Keratinocyte (primary cell): ENCODE measurements at regions not wholly inside any gene's neighbourhood (a gene's known extent, or its start where the extent isn't known, plus 50 kb on each side); places are given as distances from the start of the nearest gene placed in this dataset.

ENCODE experiments used
- DNase-seq: peaks from one replicate; pipeline ENCODE4 v3.0.0-alpha.2; 2011; ENCODE audit warnings: low read depth, missing footprints, low spot score
- FAIRE-seq: peaks from 2 replicates; lab custom pipeline; 2011; peaks lifted over from hg19 to GRCh38; lab: Jason Lieb, UNC
- H2AFZ ChIP-seq: 2 replicates; pipeline ENCODE4 v1.6.0; 2012; ENCODE audit warnings: low read length, control low read depth, inconsistent platforms; ENCODE audit not compliant: control insufficient read depth
- H3K27ac ChIP-seq: 2 replicates; pipeline ENCODE4 v1.5.1; 2011; ENCODE audit warnings: low read length; ENCODE audit not compliant: control insufficient read depth, insufficient read depth
- H3K27me3 ChIP-seq: 3 replicates; pipeline ENCODE4 v1.6.0; 2011; ENCODE audit warnings: low read length; ENCODE audit not compliant: control insufficient read depth, insufficient read depth; ENCODE audit errors: extremely low read depth
- H3K36me3 ChIP-seq, 2 experiments: 2 replicates in 1 of 2; 3 replicates in 1 of 2; pipeline ENCODE4 v1.5.1; 2011; ENCODE audit warnings: low read length in 2 of 2, mild to moderate bottlenecking in 1 of 2; ENCODE audit not compliant: control insufficient read depth in 2 of 2, insufficient read depth in 2 of 2; ENCODE audit errors: extremely low read depth in 1 of 2
- H3K4me1 ChIP-seq: 3 replicates; pipeline ENCODE4 v1.5.1; 2011; ENCODE audit warnings: low read length; ENCODE audit not compliant: control insufficient read depth, insufficient read depth; ENCODE audit errors: extremely low read depth
- H3K4me2 ChIP-seq: 3 replicates; pipeline ENCODE4 v1.6.0; 2011; ENCODE audit warnings: low read depth, low read length; ENCODE audit not compliant: control insufficient read depth, insufficient read depth; ENCODE audit errors: extremely low read depth
- H3K4me3 ChIP-seq, 3 experiments: fragments of 200-600 bp in 1 of 3; sonication (generic) in 1 of 3; 2 replicates in 2 of 3; 3 replicates in 1 of 3; pipeline ENCODE4 v1.5.1; 2011 to 2016; ENCODE audit warnings: low read length in 3 of 3, mild to moderate bottlenecking in 3 of 3, control low read depth in 2 of 3, inconsistent platforms in 1 of 3, low read depth in 1 of 3, mixed read lengths in 1 of 3, mixed run types in 1 of 3, moderate library complexity in 1 of 3; ENCODE audit not compliant: control insufficient read depth in 2 of 3, insufficient read depth in 2 of 3; ENCODE audit errors: extremely low read depth in 1 of 3
- H3K79me2 ChIP-seq: 2 replicates; pipeline ENCODE4 v1.6.0; 2012; ENCODE audit warnings: low read length; ENCODE audit not compliant: control insufficient read depth, insufficient read depth
- H3K9ac ChIP-seq: 3 replicates; pipeline ENCODE4 v1.6.0; 2011; ENCODE audit warnings: low read length; ENCODE audit not compliant: control insufficient read depth, insufficient read depth; ENCODE audit errors: extremely low read depth
- H3K9me1 ChIP-seq: 3 replicates; pipeline ENCODE4 v1.6.0; 2011; ENCODE audit warnings: low read length; ENCODE audit not compliant: control insufficient read depth, insufficient read depth; ENCODE audit errors: extremely low read depth
- H3K9me3 ChIP-seq: 2 replicates; pipeline ENCODE4 v1.5.1; 2012; ENCODE audit warnings: low read depth, low read length; ENCODE audit not compliant: control insufficient read depth
- H4K20me1 ChIP-seq: 3 replicates; pipeline ENCODE4 v1.6.0; 2011; ENCODE audit warnings: low read length; ENCODE audit not compliant: control insufficient read depth, insufficient read depth; ENCODE audit errors: extremely low read depth
- EZH2 ChIP-seq: IDR thresholded peaks from one replicate; pipeline ENCODE4 v1.6.1; 2012; ENCODE audit warnings: inconsistent platforms, mild to moderate bottlenecking, low read length, moderate library complexity
- dilution Hi-C: fragments of 300-500 bp; cut with MboI; formaldehyde crosslinking; loops from one replicate; pipeline ENCODE4 v1.7.0; 2020; ENCODE audit warnings: low sequenced_read_pairs; ENCODE audit not compliant: extremely low pct_ligation_motif_present
- TF ChIP-seq, protein P1 (sequence below), 3 experiments: IDR thresholded peaks in 1 of 3; conservative IDR thresholded peaks in 1 of 3; optimal IDR thresholded peaks in 1 of 3; 2 replicates in 2 of 3; 3 replicates in 1 of 3; pipeline versions ENCODE3 to v1.5.1; 2011; ENCODE audit warnings: low read length in 3 of 3, mild to moderate bottlenecking in 3 of 3, moderate library complexity in 2 of 3, control low read depth in 1 of 3, inconsistent platforms in 1 of 3; ENCODE audit not compliant: insufficient read depth in 2 of 3; ENCODE audit errors: extremely low read depth in 1 of 3

DNA sequence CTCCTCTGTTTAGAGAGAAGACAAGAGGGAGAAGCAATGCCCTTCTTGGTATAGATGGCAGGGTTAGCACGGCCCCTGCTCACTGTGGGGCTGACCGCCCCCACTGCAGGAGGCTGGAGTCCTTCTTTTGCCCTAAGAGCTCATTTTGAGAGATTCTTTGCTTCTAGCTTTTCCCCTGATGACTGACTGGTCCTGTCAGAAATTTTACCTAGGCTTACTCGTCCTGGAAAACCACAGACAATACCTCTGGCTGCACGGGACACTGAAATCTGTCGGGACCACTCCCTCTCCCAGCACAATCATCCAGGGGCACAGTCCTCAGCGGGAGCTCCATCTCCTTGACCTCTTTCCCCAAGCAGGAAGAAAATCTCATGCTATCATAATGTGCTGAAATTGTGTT is 143.0 kb upstream of the RGMA start:
- dilution Hi-C loops = no loop called here
- no peaks in the 10 kb centered on the region for H3K36me3 ChIP-seq
- no peak for FAIRE-seq
- TF ChIP-seq, protein P1, sequence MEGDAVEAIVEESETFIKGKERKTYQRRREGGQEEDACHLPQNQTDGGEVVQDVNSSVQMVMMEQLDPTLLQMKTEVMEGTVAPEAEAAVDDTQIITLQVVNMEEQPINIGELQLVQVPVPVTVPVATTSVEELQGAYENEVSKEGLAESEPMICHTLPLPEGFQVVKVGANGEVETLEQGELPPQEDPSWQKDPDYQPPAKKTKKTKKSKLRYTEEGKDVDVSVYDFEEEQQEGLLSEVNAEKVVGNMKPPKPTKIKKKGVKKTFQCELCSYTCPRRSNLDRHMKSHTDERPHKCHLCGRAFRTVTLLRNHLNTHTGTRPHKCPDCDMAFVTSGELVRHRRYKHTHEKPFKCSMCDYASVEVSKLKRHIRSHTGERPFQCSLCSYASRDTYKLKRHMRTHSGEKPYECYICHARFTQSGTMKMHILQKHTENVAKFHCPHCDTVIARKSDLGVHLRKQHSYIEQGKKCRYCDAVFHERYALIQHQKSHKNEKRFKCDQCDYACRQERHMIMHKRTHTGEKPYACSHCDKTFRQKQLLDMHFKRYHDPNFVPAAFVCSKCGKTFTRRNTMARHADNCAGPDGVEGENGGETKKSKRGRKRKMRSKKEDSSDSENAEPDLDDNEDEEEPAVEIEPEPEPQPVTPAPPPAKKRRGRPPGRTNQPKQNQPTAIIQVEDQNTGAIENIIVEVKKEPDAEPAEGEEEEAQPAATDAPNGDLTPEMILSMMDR (optimal IDR thresholded peaks at IDR 0.05 in 1 of 3, IDR thresholded peaks at IDR 0.05 in 1 of 3, conservative IDR thresholded peaks at IDR 0.05 in 1 of 3; ENCODE audit: extremely low read depth in 1 of 3, insufficient read depth in 2 of 3, low read length in 3 of 3) = no peak
- no peak for TF ChIP-seq EZH2
- no peaks in the 10 kb centered on the region for H4K20me1 ChIP-seq
- H3K4me3 ChIP-seq = no peak overlapping the region
- DNase-seq = no peak
- no peak overlapping the region for H2AFZ ChIP-seq
- H3K9ac ChIP-seq = no peak overlapping the region
- no peaks in the 10 kb centered on the region for H3K9me1 ChIP-seq
- H3K27me3 ChIP-seq = no peaks in the 10 kb centered on the region
- H3K4me1 ChIP-seq = no peaks in the 10 kb centered on the region
- H3K4me2 ChIP-seq = no peak overlapping the region
- H3K27ac ChIP-seq = no peak overlapping the region
- no peaks in the 10 kb centered on the region for H3K9me3 ChIP-seq
- H3K79me2 ChIP-seq = no peaks in the 10 kb centered on the region

DNA sequence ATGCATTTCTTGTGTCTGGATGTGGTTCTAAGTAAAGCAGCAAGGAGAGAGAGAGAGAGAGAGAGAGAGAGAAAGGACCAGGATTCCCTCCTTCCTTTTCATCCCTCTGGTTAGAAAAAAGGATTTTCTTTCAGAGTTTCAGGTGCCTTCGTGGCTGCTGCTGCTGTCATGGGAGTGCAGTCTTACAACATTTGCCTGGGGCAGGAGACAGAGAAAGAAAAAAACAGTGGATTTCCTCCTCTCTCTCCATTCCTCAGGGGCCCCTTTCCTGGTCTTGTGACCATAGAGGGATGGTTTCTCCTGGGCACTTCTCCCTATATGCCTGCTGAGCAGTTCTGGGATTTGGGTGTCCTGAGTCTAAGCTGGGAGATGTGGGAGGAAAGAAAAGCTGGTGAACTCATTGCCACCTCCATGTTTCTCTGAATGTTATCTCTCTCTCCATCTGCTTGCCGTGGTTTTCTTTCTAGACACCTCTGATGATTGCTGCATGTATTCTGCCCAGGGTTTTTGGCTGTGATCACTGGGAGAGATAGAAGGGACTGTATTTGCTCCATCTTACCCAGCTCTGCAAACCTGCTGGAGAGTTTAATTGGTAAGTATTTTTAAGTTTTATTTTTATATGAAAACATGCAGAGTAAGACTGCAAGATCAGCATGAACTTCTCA is 142.4 kb upstream of the RGMA start:
- H3K9me1 ChIP-seq = no peaks in the 10 kb centered on the region
- FAIRE-seq = no peak
- dilution Hi-C loops = no loop called here
- H3K36me3 ChIP-seq = no peaks in the 10 kb centered on the region
- H2AFZ ChIP-seq = no peak overlapping the region
- no peak overlapping the region for H3K4me2 ChIP-seq
- no peak overlapping the region for H3K9ac ChIP-seq
- no peak overlapping the region for H3K4me3 ChIP-seq
- no peaks in the 10 kb centered on the region for H3K27me3 ChIP-seq
- no peaks in the 10 kb centered on the region for H3K9me3 ChIP-seq
- no peak for DNase-seq
- no peak for TF ChIP-seq EZH2
- TF ChIP-seq, protein P1 (optimal IDR thresholded peaks at IDR 0.05 in 1 of 3, IDR thresholded peaks at IDR 0.05 in 1 of 3, conservative IDR thresholded peaks at IDR 0.05 in 1 of 3; ENCODE audit: extremely low read depth in 1 of 3, insufficient read depth in 2 of 3, low read length in 3 of 3) = no peak
- H3K27ac ChIP-seq = no peak overlapping the region
- no peaks in the 10 kb centered on the region for H4K20me1 ChIP-seq
- no peaks in the 10 kb centered on the region for H3K4me1 ChIP-seq
- no peaks in the 10 kb centered on the region for H3K79me2 ChIP-seq
